SK-N-SH (cell line): ENCODE measurements at regions not wholly inside any gene's neighbourhood (a gene's known extent, or its start where the extent isn't known, plus 50 kb on each side); places are given as distances from the start of the nearest gene placed in this dataset.
"Not testable (repeated sequence)": the region's sequence is repeated elsewhere in the genome, so short reads cannot be mapped to it uniquely, and the experiment has no call there.

Experiments used
- EP300 ChIP-seq, 2 experiments: IDR thresholded peaks; 2 replicates each; pipeline versions ENCODE4 v1.4.0 to v1.6.1; 2012; ENCODE audit warnings: borderline replicate concordance in 1 of 2, low read depth in 1 of 2, low read length in 1 of 2
- FOXJ3 ChIP-seq: sonication (generic); formaldehyde crosslinking; IDR thresholded peaks from 2 replicates; pipeline ENCODE4 v1.5.1; 2020; ENCODE audit warnings: mild to moderate bottlenecking, missing genetic modification reagents
- MEF2A ChIP-seq: IDR thresholded peaks from 2 replicates; pipeline ENCODE4 v1.4.0; 2012; ENCODE audit warnings: low read depth, borderline replicate concordance
- PBX3 ChIP-seq: IDR thresholded peaks from 2 replicates; pipeline ENCODE4; 2012
- POLR2AphosphoS5 ChIP-seq: IDR thresholded peaks from 2 replicates; pipeline ENCODE4 v1.6.1; 2012; ENCODE audit warnings: low read depth, low read length
- SIN3A ChIP-seq: IDR thresholded peaks from 2 replicates; pipeline ENCODE4 v1.6.1; 2012; ENCODE audit warnings: low read depth, mild to moderate bottlenecking, low read length, moderate library complexity, borderline replicate concordance
- USF2 ChIP-seq: fragments of 150-350 bp; IDR thresholded peaks from 2 replicates; pipeline ENCODE4 v1.6.1; 2017; ENCODE audit warnings: antibody characterized with exemption, low read length, low read depth, borderline replicate concordance
- TF ChIP-seq, protein P1 (sequence below): fragments of 200-600 bp; sonication (generic); IDR thresholded peaks from 2 replicates; pipeline ENCODE4 v1.6.1; 2017; ENCODE audit warnings: antibody characterized with exemption, mild to moderate bottlenecking, moderate library complexity

DNA sequence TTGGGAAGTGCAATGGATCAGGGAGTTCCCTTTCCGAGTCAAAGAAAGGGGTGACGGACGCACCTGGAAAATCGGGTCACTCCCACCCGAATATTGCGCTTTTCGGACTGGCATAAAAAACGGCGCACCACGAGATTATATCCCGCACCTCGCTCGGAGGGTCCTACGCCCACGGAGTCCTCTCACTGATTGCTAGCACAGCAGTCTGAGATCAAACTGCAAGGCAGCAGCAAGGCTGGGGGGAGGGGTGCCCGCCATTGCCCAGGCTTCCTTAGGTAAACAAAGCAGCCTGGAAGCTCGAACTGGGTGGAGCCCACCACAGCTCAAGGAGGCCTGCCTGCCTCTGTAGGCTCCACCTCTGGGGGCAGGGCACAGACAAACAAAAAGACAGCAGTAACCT, 58.6 kb upstream of the FAM241A start:
- TF ChIP-seq POLR2AphosphoS5; PBX3; SIN3A; EP300 (IDR thresholded peaks at IDR 0.05; ENCODE audit: borderline replicate concordance in 1 of 2, low read depth in 1 of 2, low read length in 1 of 2); FOXJ3 (CRISPR knock-in tag); USF2; MEF2A: not testable (repeated sequence)
- TF ChIP-seq, protein P1, sequence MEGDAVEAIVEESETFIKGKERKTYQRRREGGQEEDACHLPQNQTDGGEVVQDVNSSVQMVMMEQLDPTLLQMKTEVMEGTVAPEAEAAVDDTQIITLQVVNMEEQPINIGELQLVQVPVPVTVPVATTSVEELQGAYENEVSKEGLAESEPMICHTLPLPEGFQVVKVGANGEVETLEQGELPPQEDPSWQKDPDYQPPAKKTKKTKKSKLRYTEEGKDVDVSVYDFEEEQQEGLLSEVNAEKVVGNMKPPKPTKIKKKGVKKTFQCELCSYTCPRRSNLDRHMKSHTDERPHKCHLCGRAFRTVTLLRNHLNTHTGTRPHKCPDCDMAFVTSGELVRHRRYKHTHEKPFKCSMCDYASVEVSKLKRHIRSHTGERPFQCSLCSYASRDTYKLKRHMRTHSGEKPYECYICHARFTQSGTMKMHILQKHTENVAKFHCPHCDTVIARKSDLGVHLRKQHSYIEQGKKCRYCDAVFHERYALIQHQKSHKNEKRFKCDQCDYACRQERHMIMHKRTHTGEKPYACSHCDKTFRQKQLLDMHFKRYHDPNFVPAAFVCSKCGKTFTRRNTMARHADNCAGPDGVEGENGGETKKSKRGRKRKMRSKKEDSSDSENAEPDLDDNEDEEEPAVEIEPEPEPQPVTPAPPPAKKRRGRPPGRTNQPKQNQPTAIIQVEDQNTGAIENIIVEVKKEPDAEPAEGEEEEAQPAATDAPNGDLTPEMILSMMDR: not testable (repeated sequence)
